HG03521 (cell line): ENCODE measurements at regions not wholly inside any gene's neighbourhood (a gene's known extent, or its start where the extent isn't known, plus 50 kb on each side); places are given as distances from the start of the nearest gene placed in this dataset.

Experiments
- ATAC-seq: cut with Tn5 transposase; IDR thresholded peaks from one replicate; pipeline ENCODE4 v1.9.1; 2021; ENCODE audit warnings: mild to moderate bottlenecking, moderate library complexity; ENCODE audit not compliant: unreplicated experiment

- ATAC-seq, result no peak
Measured at GRCh38 chr5:167244583-167244982, 1046.9 kb upstream of the WWC1 start.

- ATAC-seq, result no peak
Measured at GRCh38 chr5:167245868-167246267, 1045.6 kb upstream of the WWC1 start.

GRCh38 chr5:167247816-167248215 is 1043.6 kb upstream of the WWC1 start:
- no peak for ATAC-seq

GRCh38 chr5:167248257-167248656 is 1043.2 kb upstream of the WWC1 start:
- ATAC-seq, result no peak

- no peak for ATAC-seq
Measured at GRCh38 chr5:167250996-167251395, 1040.4 kb upstream of the WWC1 start.

- no peak for ATAC-seq
Measured at GRCh38 chr5:167254132-167254531, 1037.3 kb upstream of the WWC1 start.

- no peak for ATAC-seq
Measured at GRCh38 chr5:167255926-167256325, 1035.5 kb upstream of the WWC1 start.

GRCh38 chr5:167259806-167260205 is 1031.6 kb upstream of the WWC1 start:
- no peak for ATAC-seq

GRCh38 chr5:167261309-167262100 is 1029.9 kb upstream of the WWC1 start:
- ATAC-seq, result no peak

GRCh38 chr5:167263185-167263584 is 1028.3 kb upstream of the WWC1 start:
- no peak for ATAC-seq

- no peak for ATAC-seq
Measured at GRCh38 chr5:167264348-167264747, 1027.1 kb upstream of the WWC1 start.

- ATAC-seq, result no peak
Measured at GRCh38 chr5:167268337-167268736, 1023.1 kb upstream of the WWC1 start.

GRCh38 chr5:167269146-167269545 is 1022.3 kb upstream of the WWC1 start:
- no peak for ATAC-seq

GRCh38 chr5:167271081-167271480 is 1020.4 kb upstream of the WWC1 start:
- ATAC-seq, result no peak

- no peak for ATAC-seq
Measured at GRCh38 chr5:167271511-167271910, 1019.9 kb upstream of the WWC1 start.

GRCh38 chr5:167280111-167280510 is 1011.3 kb upstream of the WWC1 start:
- ATAC-seq, result no peak

GRCh38 chr5:167281925-167282324 is 1009.5 kb upstream of the WWC1 start:
- ATAC-seq, result no peak

GRCh38 chr5:167283691-167284090 is 1007.8 kb upstream of the WWC1 start:
- no peak for ATAC-seq

GRCh38 chr5:167284222-167284890 is 1007.1 kb upstream of the WWC1 start:
- no peak for ATAC-seq

- ATAC-seq, result no peak
Measured at GRCh38 chr5:167285591-167285990, 1005.9 kb upstream of the WWC1 start.

GRCh38 chr5:167286891-167287290 is 1004.6 kb upstream of the WWC1 start:
- ATAC-seq, result no peak

GRCh38 chr5:167290478-167290877 is 1001.0 kb upstream of the WWC1 start:
- ATAC-seq, result no peak
